KBM-7 (cell line): ENCODE measurements at regions not wholly inside any gene's neighbourhood (a gene's known extent, or its start where the extent isn't known, plus 50 kb on each side); places are given as distances from the start of the nearest gene placed in this dataset.
"Not testable (repeated sequence)": the region's sequence is repeated elsewhere in the genome, so short reads cannot be mapped to it uniquely, and the experiment has no call there.

Experiments used
- DNase-seq: peaks from one replicate; pipeline ENCODE4 v3.0.0-alpha.2; 2015
- in situ Hi-C: fragments of 300-500 bp; cut with MboI; formaldehyde crosslinking; loops from 2 replicates; pipeline ENCODE4 v1.14.3; 2020; ENCODE audit warnings: low sequenced_read_pairs, low pct_unique_long_range_greater_than_20kb, mixed read lengths

DNA sequence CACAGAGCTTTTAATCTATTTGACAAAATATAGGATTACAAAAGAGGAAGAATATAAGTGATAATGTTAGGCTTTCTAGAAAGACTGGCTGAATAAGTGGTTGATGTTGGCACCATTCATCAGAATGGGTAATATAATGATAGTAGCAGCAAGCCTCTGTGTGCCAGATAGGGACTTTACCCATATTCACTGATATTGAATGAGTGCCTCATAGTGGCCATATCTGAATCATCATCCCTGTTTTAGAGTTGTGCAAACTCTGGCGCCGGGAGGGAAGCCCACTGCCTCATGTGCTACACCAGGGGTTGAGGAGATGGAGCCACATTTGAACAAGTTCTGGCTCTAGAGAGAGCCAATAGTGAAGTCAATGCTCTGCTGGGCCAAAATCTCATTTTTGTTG lies 368.7 kb upstream of the CRIM1 start:
- in situ Hi-C loops, result no loop called here

DNA sequence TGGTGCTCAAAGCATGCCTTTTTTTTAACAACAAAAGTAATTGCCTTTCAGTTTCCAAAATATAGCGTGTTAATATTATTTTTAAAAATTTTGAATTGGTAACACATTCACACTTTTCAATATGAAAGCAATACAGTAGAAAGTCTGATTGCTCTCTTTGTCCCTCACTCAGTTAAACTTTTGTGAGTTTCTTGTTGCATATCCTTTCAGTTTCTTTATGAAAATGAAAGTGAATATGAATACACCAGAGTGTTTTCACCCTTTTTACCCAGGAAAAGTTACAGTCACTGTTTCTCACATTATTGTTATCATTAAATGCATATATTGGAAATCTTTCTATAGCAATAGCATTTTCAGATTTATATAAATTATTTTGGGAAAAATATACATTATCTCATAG lies 377.4 kb upstream of the CRIM1 start:
- DNase-seq, result no peak
- in situ Hi-C loops, result no loop called here

More for the DNA sequence above, 368.7 kb upstream of the CRIM1 start:
- no peak for DNase-seq

DNA sequence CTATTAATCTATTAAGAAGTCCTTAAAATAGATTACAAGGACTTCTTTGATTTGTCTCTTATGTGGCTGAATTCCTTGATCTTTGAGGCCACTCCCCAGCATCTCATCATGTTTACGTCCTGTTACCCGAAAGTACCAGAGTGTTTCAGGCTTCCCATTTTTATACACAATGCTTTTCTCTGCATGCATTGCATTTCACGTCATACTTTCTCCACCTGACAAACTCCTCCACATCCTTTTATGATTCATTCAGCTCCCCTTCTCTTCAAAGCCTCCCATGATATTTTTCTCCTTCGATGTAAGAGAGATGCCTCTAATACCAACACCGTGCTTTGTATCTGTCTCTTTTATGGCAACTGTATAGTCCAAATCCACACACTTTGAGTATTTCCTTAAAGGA lies 379.0 kb upstream of the CRIM1 start:
- in situ Hi-C loops, result no loop called here
- no peak for DNase-seq

DNA sequence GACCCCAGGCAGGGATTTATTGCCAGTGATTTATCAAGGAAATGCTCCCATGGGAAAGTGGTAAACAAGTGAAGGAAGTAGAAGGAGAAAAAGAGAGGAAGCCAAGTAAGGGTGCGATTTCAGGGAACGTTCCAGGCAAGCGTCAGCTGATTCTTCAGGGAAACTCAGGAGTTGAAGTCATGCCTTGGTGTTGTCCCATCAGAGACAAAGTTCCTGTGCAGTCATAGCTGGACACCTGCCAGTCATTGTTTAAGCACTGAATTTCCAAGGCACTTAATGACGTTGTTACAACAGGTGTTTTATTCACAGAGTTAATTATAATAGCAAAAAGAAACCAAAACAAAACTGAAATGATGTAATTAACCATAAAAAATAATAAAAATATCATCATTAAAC lies 381.8 kb upstream of the CRIM1 start:
- in situ Hi-C loops, result no loop called here
- DNase-seq, result no peak

DNA sequence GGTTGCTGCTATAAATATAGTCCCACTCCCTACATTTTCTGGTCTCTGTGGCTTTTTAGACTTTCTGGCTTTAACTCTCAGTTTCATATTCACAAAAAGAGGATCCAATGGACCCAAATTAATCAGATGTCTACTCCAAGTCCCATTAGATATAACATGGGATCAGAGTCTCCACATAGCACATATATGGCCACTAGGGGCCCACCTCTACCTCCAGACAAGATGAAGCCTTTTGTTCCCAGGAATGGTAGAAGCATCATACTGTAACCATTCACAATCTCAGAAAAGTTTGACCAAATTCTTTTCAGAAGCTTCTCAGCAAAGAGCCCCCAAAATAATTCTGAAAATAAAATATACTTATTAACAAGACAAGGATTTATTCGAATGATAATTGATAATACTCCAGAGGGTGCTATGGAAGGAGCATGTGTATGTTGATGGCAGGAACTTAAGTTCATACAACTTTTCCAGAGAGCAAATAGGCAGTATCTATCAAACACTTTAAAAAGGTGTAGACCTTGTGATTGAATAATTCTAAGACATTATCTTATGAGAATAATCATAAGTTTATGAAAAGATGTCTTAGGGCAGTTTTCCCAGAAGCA lies 382.3 kb upstream of the CRIM1 start:
- peak; percentile 37 for DNase-seq
- in situ Hi-C loops, result no loop called here

DNA sequence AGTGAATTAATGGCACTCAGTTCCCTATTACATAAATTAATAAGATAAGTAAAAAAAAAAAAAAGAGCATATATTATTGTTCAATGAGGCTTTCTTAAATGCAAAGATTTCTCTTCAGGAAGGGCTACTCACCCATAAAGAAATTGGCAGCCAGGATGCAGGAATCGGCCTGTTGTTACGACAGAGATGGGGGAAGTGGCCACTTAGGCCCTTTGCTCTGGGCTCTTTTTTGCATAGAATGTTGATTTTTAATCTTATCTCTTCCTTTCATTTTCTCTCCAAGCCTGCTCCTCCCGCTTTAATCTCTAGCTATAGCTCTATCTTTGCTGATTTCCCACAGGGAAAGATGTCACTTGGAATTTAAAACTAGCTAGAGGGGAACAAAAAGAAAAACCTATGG lies 391.8 kb upstream of the CRIM1 start:
- DNase-seq, result no peak
- in situ Hi-C loops, result no loop called here

DNA sequence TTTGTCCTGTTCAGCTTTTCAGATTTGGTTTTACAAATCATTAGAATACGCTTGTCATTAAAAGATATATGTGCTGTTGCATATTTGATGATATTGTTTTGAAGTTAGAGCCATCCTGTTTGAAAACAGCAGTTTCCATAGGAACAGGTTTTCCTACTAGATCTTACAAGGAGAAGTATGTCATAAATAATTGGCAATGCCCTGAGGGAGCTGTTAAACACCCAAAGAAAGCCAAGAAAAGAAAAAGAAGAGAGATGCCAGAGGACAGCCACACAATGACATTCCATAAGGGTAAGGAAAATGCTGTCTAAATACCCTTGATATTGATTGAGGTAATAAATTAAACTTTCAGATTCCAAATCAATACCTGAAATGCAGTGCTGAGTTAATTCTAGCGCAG lies 392.2 kb upstream of the CRIM1 start:
- in situ Hi-C loops, result no loop called here
- DNase-seq, result no peak

DNA sequence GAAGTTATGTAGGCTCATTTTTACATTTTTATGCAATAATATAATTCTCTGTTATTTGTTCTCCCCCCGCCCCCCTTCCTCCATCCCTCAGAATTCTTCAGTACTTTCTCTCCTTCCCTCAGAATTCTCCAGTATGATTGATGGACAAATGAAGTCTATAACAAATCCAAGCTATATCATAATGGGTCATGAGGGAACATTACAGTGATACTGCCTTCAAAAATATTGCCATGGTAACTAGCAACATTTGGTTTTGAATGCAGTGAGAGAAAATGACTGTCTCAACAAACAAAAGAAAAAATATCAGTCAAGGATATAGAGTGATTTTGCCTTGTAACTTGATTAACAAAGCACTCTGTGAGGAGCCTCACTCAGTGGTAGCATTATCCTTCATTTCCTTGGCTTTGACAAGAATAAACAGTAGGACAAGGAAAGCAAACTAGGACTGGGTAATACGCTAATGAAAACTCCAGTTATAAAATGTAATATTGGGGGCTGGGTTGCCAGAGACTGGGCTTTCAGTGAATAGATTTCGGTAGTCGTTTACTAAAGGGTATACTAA lies 392.9 kb upstream of the CRIM1 start:
- no peak for DNase-seq
- in situ Hi-C loops, result no loop called here

DNA sequence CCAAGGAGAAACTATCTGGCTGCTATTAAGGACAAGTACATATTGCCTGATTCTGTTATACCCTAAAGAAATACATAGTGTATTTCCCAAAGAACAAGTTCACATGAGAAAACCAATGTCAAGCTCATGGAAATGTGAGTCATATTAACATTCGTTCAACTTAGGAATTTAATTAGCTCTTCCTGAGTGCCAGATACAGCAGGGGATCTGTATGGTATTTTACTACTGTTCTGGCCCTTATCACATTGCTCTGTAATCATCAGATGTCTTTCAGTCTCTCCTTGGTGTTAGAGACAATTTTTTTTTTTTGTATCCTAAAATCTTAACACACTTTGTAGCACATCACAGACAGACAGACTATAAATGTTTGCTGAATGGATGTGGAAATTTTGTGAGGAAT lies 395.0 kb upstream of the CRIM1 start:
- no peak for DNase-seq
- in situ Hi-C loops, result no loop called here

DNA sequence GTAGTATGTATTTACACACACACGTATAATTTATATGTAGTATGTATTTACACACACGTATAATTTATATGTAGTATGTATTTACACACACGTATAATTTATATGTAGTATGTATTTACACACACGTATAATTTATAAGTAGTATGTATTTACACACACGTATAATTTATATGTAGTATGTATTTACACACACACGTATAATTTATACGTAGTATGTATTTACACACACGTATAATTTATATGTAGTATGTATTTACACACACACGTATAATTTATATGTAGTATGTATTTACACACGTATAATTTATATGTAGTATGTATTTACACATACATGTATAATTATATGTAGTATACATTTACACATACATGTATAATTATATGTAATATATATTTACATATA lies 398.5 kb upstream of the CRIM1 start:
- DNase-seq, in situ Hi-C loops: not testable (repeated sequence)

DNA sequence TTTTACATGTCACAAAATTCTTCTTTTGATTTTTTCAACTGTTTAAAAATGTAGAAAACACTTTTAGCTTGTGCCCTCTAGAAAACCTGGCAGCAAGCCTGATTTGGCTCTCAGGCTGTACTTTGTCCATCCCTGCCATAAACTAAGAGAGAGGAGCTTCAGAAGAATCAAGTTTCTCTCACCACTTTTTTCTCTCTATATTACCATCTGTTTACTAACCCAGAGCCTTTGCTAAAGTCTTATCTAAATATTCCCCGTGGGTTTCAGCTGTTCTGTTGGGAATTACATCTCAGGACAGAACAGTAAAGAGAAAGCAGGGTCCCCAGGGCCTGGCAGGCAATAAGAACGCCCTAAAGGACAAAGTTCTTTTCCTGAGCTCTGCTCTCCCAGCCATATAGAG lies 409.1 kb upstream of the CRIM1 start:
- in situ Hi-C loops, result no loop called here
- no peak for DNase-seq

DNA sequence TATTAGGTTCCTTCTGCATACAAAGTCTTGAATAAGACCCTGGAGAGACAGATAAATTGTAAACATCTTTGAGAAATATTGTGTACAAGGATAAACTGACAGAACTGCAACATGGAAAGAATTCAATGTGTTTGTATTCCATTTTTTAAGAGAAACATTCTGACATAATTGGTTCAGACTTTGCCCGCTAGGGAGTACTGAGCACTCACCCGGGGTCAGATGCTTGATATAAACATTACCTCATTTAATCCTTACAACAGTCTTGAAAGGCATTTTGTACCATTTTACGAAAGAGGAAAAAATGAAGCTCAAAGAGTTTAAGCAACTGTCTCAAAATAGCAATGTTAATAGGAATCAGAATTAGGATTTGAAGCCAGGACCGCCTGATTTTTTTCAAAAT lies 416.7 kb upstream of the CRIM1 start:
- in situ Hi-C loops, result no loop called here
- no peak for DNase-seq

DNA sequence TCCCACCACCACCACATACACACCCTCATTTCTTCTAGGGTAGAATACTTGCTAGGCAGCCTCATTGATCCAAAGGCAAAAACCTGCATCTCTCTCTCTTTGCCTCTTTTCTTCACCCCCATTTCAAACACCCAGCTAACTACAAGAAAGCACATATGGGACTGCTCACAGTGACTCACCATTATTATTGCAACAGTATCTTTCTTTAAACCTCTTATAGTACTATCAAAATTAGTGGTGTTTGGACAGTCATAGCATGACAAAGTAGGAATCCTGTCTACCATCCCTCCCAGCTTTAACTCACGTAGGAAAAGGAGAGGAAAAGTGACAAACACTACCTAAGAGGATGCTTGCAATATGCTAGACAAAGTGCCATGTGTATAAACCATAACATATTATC lies 422.5 kb upstream of the CRIM1 start:
- DNase-seq, result no peak
- in situ Hi-C loops, result no loop called here

DNA sequence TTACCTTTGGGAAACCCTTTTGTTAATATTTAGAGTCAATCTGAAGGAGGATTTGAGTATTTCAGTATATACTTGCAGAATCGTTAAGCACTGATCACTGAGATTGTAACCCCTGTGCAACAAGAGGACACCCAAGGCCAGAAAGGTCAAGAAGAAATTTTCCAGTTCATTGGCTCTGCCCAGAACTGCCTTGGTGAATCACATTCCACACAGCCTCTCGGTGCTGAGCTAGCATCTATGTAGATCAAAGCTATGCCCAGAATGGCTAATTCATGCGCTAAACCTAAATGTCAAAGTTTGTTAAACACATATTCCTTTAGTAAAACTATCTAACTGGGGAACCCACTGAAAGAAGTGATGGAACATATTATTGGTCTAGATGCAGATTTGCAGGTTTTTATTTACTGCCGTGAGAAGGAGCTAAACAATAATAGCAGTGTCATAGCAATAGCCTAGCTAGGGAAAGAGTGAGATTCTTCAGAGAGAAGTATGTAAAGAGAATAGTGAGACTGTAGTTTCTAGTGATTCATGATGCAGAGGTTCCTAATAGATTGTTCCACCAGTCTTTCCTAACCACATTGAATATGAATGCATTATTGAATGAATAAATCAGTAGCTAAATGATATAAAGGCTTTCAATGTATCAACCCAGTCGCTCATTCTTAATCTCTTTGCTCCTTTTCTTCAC lies 423.2 kb upstream of the CRIM1 start:
- in situ Hi-C loops, result no loop called here
- DNase-seq, result no peak

DNA sequence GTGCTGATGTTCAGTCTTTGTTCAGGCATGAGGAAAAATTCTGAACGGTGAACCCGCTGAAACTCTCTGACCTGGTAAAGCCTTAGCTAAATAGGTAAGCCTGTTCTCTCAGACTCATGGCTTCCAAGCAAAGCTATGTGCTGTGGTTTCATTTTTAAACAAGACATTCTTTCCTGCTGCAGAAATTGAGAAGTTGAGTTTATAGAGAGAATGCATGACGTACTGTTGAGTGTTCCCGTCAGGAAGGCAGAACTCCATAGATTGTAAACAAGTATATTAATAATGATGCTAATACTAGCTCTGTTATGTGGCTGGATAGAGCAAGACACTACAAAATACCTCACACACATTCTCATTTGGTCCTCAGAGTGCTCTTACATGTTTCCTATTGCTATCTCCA lies 424.0 kb upstream of the CRIM1 start:
- in situ Hi-C loops, result no loop called here
- no peak for DNase-seq

DNA sequence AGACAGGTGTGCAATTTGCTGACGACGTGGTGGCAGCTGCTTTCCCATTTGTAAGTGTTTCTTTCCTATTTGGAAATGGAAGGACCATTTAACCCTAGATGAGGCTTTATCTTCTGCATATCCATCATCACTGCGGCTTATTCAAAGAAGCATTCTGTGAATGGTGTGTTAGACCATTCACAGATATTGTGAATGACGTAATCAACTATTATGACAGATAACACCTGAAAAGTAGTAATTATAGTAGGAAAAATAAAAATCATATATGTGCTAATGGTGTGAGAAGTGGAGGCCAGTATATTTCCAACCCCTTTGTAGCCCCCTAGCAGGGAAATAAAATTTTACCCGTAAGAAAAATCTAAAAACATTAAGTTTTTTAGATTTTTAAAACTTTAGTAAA lies 424.5 kb upstream of the CRIM1 start:
- in situ Hi-C loops, result no loop called here
- DNase-seq, result no peak

DNA sequence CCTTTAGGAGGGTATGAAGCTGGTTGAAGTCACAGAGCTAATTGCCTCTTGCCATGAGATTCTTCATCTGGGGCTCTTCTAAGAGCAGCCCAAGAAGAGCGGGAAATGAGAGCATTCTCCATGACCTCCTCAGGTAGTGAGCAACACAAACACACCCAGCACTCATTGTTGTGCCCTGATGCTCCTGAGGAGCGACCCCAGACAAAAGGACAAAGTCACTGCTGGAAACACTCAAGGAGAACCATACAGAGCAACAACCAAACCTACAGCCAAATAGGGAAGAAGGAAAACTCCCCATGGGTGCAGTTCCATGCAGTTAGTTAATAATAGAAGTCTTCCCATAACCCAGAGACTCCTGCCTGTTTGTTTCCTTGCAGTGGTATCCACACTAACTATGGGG lies 426.0 kb upstream of the CRIM1 start:
- DNase-seq, result no peak

DNA sequence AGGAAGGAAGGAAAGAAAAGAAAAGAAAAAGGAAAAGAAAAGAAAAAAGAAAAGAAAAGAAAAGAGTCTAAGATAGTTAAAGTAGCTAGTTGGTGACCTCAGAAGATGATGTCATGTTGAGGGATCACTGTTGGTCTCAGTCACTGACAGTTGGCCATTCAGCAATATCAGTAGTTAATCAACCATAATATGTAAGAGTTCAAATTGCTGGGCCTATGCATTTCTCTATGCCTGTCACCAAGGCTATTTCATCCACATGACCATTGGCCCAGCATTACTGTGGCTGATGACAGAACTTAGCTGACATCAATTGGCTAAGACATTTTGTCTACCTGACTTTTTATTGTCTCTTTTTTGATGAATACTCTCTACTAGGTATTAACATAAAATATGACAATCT lies 435.5 kb upstream of the CRIM1 start:
- DNase-seq, result no peak
- in situ Hi-C loops, result no loop called here

More for the DNA sequence above, 426.0 kb upstream of the CRIM1 start:
- in situ Hi-C loops, result no loop called here

DNA sequence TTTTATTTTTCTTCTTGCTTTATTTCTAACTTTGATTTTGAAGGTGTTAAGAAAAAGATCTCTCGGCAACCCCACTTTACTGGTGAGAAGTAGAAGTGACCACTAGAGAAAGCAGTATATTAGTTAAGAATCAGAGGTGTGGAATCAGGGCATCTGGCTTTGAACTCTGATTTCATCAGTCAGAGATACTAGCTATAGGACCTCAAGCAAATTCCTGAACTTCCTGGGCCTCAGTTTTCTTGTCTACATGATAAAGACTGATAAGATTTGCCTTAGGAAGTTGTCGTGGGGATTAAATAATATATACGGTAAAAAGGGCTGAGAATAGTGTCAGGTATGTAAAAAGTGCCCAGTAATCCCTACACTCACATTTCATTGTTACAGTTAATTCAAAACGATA lies 440.3 kb upstream of the CRIM1 start:
- DNase-seq, result no peak
- in situ Hi-C loops, result no loop called here

DNA sequence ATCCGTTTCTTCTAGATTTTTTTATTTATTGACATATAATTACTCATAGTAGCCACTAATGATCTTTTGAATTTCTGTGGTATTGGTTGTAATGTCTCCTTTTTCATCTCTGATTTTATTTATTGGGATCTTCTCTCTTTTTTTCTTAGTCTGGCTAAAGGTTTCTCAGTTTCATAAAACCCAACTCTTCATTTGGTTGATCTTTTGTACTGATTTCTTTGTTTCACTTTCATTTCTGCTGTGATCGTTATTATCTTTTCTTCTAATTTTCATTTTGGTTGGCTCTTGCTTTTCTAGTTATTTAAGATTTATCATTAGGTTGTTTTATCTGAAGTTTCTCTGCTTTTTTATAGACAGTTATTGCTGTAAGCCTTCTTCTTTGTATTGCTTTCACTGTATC lies 463.6 kb upstream of the CRIM1 start:
- in situ Hi-C loops, result no loop called here
- no peak for DNase-seq

DNA sequence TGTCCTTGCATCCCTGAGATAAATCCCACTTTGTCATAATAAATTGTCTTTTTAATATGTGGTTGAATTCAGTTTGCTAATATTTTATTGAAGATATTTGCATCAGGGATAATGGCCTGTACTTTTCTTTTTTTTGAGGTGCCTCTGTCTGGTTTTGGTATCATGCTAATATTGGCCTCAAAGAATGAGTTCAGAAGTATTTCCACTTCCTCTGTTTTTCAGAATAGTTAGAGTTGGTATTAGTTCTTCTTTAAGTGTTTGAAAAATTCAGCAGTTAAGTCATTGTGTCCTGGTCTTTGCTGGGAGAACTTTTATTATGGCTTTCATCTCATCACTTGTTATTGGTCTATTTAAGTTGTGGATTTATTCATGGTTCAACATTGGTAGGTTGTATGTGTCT lies 464.1 kb upstream of the CRIM1 start:
- no peak for DNase-seq
- in situ Hi-C loops, result no loop called here
